ENCODE measurements at regions not wholly inside any gene's neighbourhood (a gene's known extent, or its start where the extent isn't known, plus 50 kb on each side); places are given as distances from the start of the nearest gene placed in this dataset.
A peak's percentile ranks its signal among the peaks of the same experiment; 100 is the strongest.

DNA sequence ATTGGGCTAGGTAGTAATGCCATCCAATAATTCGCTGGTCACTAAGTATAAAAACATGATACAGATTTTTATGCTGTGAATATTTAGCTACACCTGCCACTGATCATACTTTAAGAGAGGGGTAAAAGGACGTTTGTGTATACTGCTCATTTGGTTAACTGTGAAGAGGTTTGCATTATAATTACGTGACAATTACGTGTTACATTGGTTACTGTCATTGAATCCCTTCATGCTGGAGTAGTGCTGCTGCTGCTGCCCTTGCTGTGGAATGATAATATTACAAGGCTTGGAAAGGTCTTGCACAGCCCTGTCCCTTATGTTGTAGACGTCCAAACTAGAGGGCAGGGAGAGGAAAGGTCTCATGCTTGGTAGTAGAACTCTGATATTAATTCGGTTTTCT is 312.2 kb upstream of the ATP2B1 start:
- no peak for DNase-seq

- no peak for DNase-seq
These were observed 311.8 kb upstream of the ATP2B1 start for GRCh38 chr12:90020436-90020835.

DNA sequence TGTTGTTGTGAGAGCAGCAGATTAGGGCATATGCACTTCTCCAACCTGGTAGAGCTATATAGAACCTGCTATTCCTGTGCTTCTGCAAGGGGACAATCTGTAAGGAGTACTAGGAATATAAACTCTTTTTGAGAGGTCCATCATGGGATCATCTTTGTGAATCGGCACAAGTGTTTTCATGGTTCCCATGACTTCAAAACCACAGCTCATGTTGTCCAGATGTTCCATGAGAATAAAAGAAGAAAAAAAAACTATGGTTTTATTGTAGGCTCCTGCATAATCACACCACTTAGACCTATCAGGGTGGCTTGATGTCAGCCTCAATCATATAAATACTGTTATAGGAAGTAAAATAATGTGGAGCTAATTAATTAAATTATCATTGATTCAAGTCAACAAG is 311.4 kb upstream of the ATP2B1 start:
- no peak for DNase-seq

DNA sequence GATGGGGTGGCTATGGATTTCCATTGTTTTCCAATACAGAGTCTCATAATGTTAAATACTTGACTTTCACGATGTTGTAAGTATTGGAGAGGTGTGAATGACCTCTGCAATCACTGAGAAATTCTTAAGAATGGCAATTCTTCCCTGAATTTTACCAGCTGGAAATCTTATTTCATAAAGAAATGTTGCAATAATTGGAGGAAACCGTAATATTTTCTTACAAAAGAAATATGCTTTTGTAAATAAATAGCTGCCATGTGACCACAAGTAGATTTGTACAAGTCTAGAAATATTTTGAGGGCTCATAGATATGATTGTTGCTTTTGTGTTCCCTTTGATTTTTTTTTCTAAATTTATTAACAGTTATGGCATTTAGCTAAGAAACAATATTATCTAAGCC is 308.7 kb upstream of the ATP2B1 start:
- no peak for DNase-seq

DNA sequence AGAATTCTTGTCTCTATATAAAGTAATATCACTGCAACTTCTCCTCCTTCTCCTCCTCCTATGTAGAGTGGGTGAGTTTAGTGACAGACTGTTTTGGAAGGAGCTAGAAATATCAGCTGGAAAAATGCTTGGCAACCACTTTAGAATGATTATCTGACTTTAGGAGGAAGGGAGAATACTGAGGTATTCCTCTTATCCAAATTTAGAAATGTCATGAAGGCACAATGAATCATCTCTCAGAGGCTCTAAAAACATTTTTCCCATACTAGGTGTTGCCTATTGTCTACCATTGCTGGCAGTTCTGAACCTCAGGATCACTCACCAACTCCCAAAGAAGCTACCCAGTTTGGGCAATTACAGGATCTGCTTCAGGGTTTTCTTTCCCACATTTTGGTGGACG is 306.6 kb upstream of the ATP2B1 start:
- DNase-seq, result no peak

GRCh38 chr12:90013409-90013808 is 304.8 kb upstream of the ATP2B1 start:
- no peak for DNase-seq

DNA sequence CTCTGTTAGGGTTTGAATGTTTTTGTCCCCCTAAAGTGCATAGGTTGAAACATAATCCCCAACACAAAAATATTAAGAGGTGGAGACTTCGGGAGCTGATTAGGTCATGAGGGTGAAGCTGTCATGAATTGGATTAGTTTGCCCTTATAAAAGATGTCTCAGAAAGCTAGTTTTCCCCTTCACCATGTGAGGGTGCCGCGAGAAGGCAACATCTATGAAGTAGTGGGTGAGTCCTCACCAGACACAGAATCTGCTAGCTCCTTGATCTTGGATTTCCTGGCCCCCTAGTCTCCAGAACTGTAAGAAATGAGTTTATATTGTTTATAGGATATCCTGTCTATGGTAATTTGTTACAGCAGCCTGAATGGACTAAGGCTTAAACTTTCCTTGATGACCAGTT is 301.5 kb upstream of the ATP2B1 start:
- DNase-seq, result no peak

DNA sequence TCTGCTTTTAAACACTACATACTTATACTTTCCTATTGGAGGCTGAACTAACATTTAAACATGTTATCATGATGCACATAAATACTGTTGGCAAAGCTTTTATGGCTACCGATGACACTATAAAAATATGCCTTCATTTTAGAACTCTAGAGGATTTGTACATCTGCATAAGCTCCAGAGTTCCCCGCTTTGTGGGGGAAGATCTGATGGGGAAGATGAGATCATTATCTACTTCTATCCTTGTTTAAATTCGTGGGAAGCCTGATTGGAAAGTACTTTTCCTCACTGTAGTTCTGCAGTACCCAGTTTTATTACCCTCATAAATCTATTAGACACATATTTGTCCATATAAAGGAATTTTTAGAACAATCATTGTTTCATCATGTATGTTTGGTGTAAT is 299.6 kb upstream of the ATP2B1 start:
- no peak for DNase-seq

DNA sequence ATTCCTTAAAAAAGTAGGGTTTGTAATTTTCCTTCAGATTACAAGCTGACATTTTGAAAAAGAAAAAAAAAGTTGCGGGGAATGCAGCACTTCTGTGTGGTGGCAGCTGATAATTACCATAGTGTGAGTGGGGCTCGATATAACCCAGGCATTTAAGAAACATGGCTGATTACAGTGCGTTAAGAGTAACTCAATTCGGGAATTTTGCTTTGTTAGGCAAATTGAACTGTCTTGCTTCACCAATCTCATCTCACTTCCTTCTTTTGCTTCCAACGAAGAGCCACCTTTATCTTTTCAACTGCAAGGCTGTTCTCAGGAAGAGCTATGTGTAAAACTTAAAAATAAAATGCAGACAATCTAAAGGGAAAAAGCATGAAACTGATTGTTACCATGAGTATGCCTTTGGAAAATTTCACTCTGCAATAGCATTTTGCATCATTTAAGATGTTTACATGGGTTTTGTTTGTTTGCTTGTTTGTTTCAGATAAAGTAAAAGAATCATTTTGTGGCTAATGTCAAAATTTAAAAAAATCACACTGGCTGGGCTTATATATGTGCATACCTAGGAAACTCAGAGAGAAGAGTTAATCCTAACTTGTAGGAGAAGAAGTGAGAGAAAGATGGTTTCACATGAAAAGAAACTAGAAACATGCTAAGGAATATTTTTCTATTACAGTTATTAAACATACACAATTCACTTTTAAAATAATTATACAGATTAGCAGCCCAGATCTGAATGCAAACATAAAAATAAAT is 295.9 kb upstream of the ATP2B1 start:
- DNase-seq, result no peak

DNA sequence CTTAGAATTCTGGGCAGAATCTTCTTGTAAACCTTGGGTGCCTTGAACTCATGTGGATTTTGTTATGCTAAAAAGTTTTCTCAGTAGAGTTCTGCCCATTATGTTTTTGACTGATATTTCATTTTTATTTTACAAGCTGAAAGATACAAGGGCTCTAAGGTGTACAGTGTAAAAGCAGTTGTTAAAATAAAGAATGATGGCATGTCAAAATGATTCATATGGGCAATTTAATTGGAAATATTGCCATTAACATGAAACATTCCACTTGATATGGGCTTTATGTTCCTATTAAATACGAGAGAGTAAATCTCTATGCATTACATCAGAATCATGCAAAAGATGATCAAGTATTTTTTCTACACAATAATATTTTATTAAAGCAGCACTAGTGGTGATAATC is 295.1 kb upstream of the ATP2B1 start:
- DNase-seq, result no peak

GRCh38 chr12:90000721-90001120 is 292.1 kb upstream of the ATP2B1 start:
- no peak for DNase-seq

GRCh38 chr12:89999699-90000505 is 291.3 kb upstream of the ATP2B1 start:
- peak; percentile 33 for DNase-seq

DNA sequence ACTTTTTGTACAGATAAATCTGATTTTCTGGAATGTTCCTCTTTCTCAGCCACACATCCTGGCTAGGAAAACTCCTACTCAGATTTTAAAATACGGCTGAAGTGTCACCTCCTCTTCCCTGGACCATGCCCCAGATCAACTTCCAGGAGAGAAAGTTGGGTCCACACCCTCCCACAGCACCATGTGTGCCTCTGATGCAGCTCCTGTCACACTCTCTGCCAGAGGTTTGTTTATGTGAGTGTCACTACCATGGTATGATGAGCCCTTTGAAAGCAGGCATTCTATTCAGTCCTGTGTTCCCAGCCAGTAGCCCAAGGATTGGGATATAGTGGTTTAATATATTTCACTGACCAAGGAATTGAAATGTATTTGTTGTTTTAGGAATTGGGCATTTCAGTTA is 287.2 kb upstream of the ATP2B1 start:
- no peak for DNase-seq

GRCh38 chr12:89994911-89995310 is 286.3 kb upstream of the ATP2B1 start:
- DNase-seq, result no peak

DNA sequence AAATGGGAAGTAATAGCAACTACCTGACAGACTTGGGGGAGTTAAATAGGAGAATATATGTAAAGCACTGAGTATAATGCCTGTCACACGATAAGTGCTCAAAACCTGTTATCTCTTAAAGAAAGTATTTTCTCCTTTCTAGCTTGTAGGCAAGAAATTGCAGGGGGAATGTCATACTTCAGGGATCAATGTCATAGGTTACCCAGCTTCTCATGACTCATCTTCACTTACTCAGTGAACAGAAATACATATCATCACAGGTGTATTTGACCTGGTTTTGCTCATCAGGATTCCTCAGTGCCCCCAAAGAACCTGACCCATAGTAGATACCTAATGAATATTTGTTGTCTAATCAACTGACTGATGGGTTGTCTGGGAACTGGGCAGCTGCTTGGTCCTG is 285.0 kb upstream of the ATP2B1 start:
- no peak for DNase-seq

- no peak for DNase-seq
These were observed 284.2 kb upstream of the ATP2B1 start for GRCh38 chr12:89992668-89993451.

- DNase-seq, result no peak
These were observed 283.4 kb upstream of the ATP2B1 start for GRCh38 chr12:89991807-89992590.

GRCh38 chr12:89988188-89988915 is 279.7 kb upstream of the ATP2B1 start:
- DNase-seq, result no peak

- DNase-seq, result no peak
These were observed 277.3 kb upstream of the ATP2B1 start for GRCh38 chr12:89985935-89986334.

DNA sequence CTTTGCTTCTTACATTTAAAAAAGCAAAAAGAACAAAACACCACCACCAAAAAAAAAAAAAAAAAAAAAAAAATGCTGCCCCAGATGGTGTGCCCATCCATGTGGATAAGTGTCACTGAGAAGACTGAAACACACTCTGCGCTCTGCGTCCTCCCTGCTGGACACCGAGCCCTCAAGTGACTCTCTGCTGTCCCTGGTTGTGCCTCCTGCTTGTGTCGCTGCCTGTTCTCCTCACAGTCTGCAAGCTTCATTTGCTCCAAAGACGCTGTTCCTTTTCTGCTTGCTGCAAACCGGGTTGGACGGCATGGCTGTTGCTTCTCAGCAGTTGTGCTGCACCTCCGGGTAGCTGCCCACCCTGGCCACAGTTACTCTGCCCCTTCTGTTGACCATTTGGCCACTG is 276.2 kb upstream of the ATP2B1 start:
- DNase-seq, result peak; percentile 79

- DNase-seq, result no peak
These were observed 275.0 kb upstream of the ATP2B1 start for GRCh38 chr12:89983622-89984021.

DNA sequence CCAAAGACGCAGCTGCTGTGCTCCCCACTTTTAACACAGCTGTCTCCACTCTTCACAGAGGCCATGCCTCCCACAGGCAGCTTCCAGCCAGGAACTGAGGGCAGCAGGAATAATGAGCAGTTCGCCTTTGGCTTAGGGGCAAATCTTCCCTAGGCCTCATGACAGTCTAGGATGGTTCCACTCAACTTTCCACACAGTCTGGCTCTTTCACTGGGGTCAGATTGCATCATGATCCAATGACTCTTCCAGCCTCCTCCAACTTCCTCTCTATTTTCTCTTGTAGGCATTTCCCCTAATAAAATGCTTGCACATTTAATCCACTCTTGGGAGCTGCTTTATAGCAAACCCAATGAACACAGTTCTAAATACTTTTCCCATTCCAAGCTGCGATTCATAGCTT is 271.6 kb upstream of the ATP2B1 start:
- DNase-seq, result no peak

All from eye (tissue), 1 donor.